Loucy (cell line): ENCODE measurements at regions not wholly inside any gene's neighbourhood (a gene's known extent, or its start where the extent isn't known, plus 50 kb on each side); places are given as distances from the start of the nearest gene placed in this dataset.

Source experiments
- EZH2phosphoT487 ChIP-seq: fragments of 200-600 bp; IDR thresholded peaks from 2 replicates; pipeline ENCODE4 v1.6.1; 2018; ENCODE audit warnings: antibody characterized with exemption, mild to moderate bottlenecking, moderate library complexity, borderline replicate concordance
- TF ChIP-seq, protein P1 (sequence below): fragments of 200-600 bp; sonication (generic); conservative IDR thresholded peaks from 2 replicates; pipeline ENCODE4 v1.5.1; 2014; ENCODE audit warnings: mild to moderate bottlenecking, antibody characterized with exemption, low read length

GRCh38 chr14:98325761-98326160 lies 946.2 kb downstream of the BCL11B start:
- TF ChIP-seq, protein P1, sequence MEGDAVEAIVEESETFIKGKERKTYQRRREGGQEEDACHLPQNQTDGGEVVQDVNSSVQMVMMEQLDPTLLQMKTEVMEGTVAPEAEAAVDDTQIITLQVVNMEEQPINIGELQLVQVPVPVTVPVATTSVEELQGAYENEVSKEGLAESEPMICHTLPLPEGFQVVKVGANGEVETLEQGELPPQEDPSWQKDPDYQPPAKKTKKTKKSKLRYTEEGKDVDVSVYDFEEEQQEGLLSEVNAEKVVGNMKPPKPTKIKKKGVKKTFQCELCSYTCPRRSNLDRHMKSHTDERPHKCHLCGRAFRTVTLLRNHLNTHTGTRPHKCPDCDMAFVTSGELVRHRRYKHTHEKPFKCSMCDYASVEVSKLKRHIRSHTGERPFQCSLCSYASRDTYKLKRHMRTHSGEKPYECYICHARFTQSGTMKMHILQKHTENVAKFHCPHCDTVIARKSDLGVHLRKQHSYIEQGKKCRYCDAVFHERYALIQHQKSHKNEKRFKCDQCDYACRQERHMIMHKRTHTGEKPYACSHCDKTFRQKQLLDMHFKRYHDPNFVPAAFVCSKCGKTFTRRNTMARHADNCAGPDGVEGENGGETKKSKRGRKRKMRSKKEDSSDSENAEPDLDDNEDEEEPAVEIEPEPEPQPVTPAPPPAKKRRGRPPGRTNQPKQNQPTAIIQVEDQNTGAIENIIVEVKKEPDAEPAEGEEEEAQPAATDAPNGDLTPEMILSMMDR = no peak
- no peak for TF ChIP-seq EZH2phosphoT487
